HepG2 (cell line): ENCODE measurements at regions not wholly inside any gene's neighbourhood (a gene's known extent, or its start where the extent isn't known, plus 50 kb on each side); places are given as distances from the start of the nearest gene placed in this dataset.

Source experiments
- HHEX ChIP-seq: IDR thresholded peaks from 2 replicates; pipeline ENCODE4 v1.6.1; 2016; ENCODE audit warnings: control low read depth
- HNF4A ChIP-seq: sonication (generic); formaldehyde crosslinking; IDR thresholded peaks from 2 replicates; pipeline ENCODE4 v1.4.0; 2020; ENCODE audit warnings: missing genetic modification reagents
- ISL2 ChIP-seq: sonication (generic); formaldehyde crosslinking; IDR thresholded peaks from 2 replicates; pipeline ENCODE4 v1.5.0; 2020; ENCODE audit warnings: missing genetic modification reagents
- KMT2A ChIP-seq: sonication (generic); formaldehyde crosslinking; IDR thresholded peaks from 2 replicates; pipeline ENCODE4 v1.4.0; 2020; ENCODE audit warnings: missing genetic modification reagents
- MZF1 ChIP-seq: sonication (generic); formaldehyde crosslinking; IDR thresholded peaks from 2 replicates; pipeline ENCODE4 v1.8.1; 2023; ENCODE audit warnings: mild to moderate bottlenecking, missing genetic modification reagents, borderline replicate concordance
- NR2F2 ChIP-seq: IDR thresholded peaks from 2 replicates; pipeline ENCODE4 v1.6.1; 2012; ENCODE audit warnings: low read depth, inconsistent platforms, borderline replicate concordance
- SNAPC2 ChIP-seq: sonication (generic); formaldehyde crosslinking; IDR thresholded peaks from 2 replicates; pipeline ENCODE4 v1.8.1; 2022; ENCODE audit warnings: mild to moderate bottlenecking, missing genetic modification reagents
- SNRNP70 ChIP-seq: fragments of 200-400 bp; formaldehyde crosslinking; IDR thresholded peaks from 2 replicates; pipeline ENCODE4 v1.6.1; 2017; ENCODE audit warnings: mild to moderate bottlenecking, low read depth, low read length, moderate library complexity
- SP4 ChIP-seq: sonication (generic); formaldehyde crosslinking; IDR thresholded peaks from 2 replicates; pipeline ENCODE4 v1.8.1; 2023; ENCODE audit warnings: mild to moderate bottlenecking, missing genetic modification reagents
- SRSF4 ChIP-seq: fragments of 200-400 bp; formaldehyde crosslinking; IDR thresholded peaks from one replicate; pipeline ENCODE4 v1.6.1; 2018; ENCODE audit warnings: mild to moderate bottlenecking, low read depth, low read length, moderate library complexity; ENCODE audit not compliant: poor library complexity, severe bottlenecking
- SUZ12 ChIP-seq: fragments of 150-350 bp; IDR thresholded peaks from 2 replicates; pipeline ENCODE4 v1.6.1; 2014; ENCODE audit warnings: low read depth, low read length
- TAF15 ChIP-seq: fragments of 200-400 bp; formaldehyde crosslinking; IDR thresholded peaks from one replicate; pipeline ENCODE4 v1.6.1; 2018; ENCODE audit warnings: mild to moderate bottlenecking, low read depth, low read length; ENCODE audit not compliant: poor library complexity, severe bottlenecking
- TEAD3 ChIP-seq: optimal IDR thresholded peaks from 2 replicates; pipeline ENCODE3; 2016; ENCODE audit warnings: borderline replicate concordance
- XRCC5 ChIP-seq: fragments of 200-400 bp; formaldehyde crosslinking; optimal IDR thresholded peaks from 2 replicates; pipeline ENCODE3; 2017; ENCODE audit warnings: mild to moderate bottlenecking, low read length
- YY1 ChIP-seq: IDR thresholded peaks from 2 replicates; pipeline ENCODE4 v1.6.1; 2011; ENCODE audit warnings: low read length, low read depth, moderate library complexity, mild to moderate bottlenecking; ENCODE audit not compliant: insufficient read depth, insufficient replicate concordance
- ZBTB3 ChIP-seq: sonication (generic); formaldehyde crosslinking; IDR thresholded peaks from 2 replicates; pipeline ENCODE4 v1.4.0; 2020; ENCODE audit warnings: low read depth, mild to moderate bottlenecking, moderate library complexity, missing genetic modification reagents, borderline replicate concordance
- ZBTB8A ChIP-seq: sonication (generic); formaldehyde crosslinking; IDR thresholded peaks from 2 replicates; pipeline ENCODE4 v1.4.0; 2020; ENCODE audit warnings: mild to moderate bottlenecking, low read depth, missing genetic modification reagents, borderline replicate concordance
- ZC3H13 ChIP-seq: sonication (generic); formaldehyde crosslinking; IDR thresholded peaks from 2 replicates; pipeline ENCODE4 v1.8.1; 2023; ENCODE audit warnings: mild to moderate bottlenecking, missing genetic modification reagents, moderate library complexity
- ZFAT ChIP-seq: sonication (generic); formaldehyde crosslinking; conservative IDR thresholded peaks from 2 replicates; pipeline ENCODE4 v1.8.1; 2023; ENCODE audit warnings: missing genetic modification reagents, inconsistent platforms
- ZFP36L2 ChIP-seq: sonication (generic); formaldehyde crosslinking; IDR thresholded peaks from 2 replicates; pipeline ENCODE4 v1.4.0; 2020; ENCODE audit warnings: missing genetic modification reagents
- ZFY ChIP-seq: sonication (generic); formaldehyde crosslinking; IDR thresholded peaks from 2 replicates; pipeline ENCODE4 v1.4.0; 2020; ENCODE audit warnings: missing genetic modification reagents
- ZKSCAN5 ChIP-seq: sonication (generic); formaldehyde crosslinking; IDR thresholded peaks from 2 replicates; pipeline ENCODE4 v1.5.1; 2020; ENCODE audit warnings: mild to moderate bottlenecking, missing genetic modification reagents
- ZMYM4 ChIP-seq: sonication (generic); formaldehyde crosslinking; IDR thresholded peaks from 2 replicates; pipeline ENCODE4 v1.8.1; 2023; ENCODE audit warnings: mild to moderate bottlenecking, missing genetic modification reagents
- ZNF136 ChIP-seq: sonication (generic); formaldehyde crosslinking; IDR thresholded peaks from 2 replicates; pipeline ENCODE4 v1.8.1; 2022; ENCODE audit warnings: low read depth, mild to moderate bottlenecking, moderate library complexity, missing genetic modification reagents
- ZNF230 ChIP-seq: sonication (generic); formaldehyde crosslinking; IDR thresholded peaks from 2 replicates; pipeline ENCODE4 v1.4.0; 2020; ENCODE audit warnings: mild to moderate bottlenecking, missing genetic modification reagents
- ZNF292 ChIP-seq: sonication (generic); formaldehyde crosslinking; IDR thresholded peaks from 2 replicates; pipeline ENCODE4 v1.8.1; 2022; ENCODE audit warnings: mild to moderate bottlenecking, low read depth, missing genetic modification reagents, borderline replicate concordance
- ZNF333 ChIP-seq: sonication (generic); formaldehyde crosslinking; IDR thresholded peaks from 2 replicates; pipeline ENCODE4 v1.4.0; 2020; ENCODE audit warnings: mild to moderate bottlenecking, missing genetic modification reagents, borderline replicate concordance
- ZNF337 ChIP-seq: sonication (generic); formaldehyde crosslinking; IDR thresholded peaks from 2 replicates; pipeline ENCODE4 v1.5.1; 2020; ENCODE audit warnings: missing genetic modification reagents, low read depth, mild to moderate bottlenecking, borderline replicate concordance
- ZNF562 ChIP-seq: sonication (generic); formaldehyde crosslinking; IDR thresholded peaks from 2 replicates; pipeline ENCODE4 v1.8.0; 2022; ENCODE audit warnings: missing genetic modification reagents, borderline replicate concordance
- ZSCAN25 ChIP-seq: sonication (generic); formaldehyde crosslinking; IDR thresholded peaks from 2 replicates; pipeline ENCODE4 v1.8.0; 2022; ENCODE audit warnings: mild to moderate bottlenecking, missing genetic modification reagents
- TF ChIP-seq, protein P1 (sequence below): sonication (generic); formaldehyde crosslinking; IDR thresholded peaks from 2 replicates; pipeline ENCODE4 v1.8.0; 2022; ENCODE audit warnings: missing genetic modification reagents, mild to moderate bottlenecking, borderline replicate concordance
- TF ChIP-seq, protein P2 (sequence below): IDR thresholded peaks from 2 replicates; pipeline ENCODE4 v1.6.1; 2018; ENCODE audit warnings: missing genetic modification reagents

DNA sequence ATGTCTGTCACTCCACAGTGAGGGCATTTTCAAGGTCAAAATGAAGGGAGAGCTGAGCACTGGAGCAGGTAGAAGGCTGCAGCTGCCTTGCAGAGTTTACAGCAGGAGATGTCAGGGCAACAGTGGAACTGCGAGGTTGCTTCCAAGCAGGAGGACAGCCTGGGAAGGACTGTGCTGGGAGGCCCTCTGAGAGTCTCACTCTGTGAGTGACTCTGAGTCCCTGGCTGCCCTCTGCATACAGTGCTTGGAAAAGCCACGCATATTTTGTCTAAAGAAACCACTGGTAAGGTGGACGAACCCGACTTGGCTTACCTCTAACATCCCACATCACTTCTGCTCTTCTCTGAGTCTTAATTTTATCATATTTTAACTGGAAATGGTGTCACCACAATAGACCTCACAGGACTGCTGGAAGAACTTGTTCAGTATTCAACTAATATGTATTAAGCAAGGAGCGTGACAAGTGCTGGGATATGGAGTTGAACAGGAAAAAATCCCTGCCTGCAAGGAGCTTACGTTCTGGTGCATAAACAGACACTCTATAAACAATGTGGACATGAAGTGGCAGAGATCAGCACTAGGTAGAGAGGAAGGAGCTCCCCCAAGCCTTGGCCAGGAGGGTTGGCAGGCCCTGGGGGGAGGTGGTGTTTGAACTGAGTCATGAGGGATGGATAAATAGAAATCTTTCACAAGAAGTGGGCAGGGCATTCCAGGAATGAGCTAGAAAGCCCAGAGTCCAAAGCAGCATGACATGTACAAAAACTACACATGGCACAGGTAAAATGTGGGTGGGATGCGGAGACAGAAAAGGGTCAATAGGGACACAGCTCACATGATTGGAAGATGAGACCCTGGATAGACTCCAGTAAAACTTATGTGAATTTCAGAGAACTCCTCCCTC is 64.0 kb upstream of the FOXE1 start (continued):
- TF ChIP-seq ISL2 (CRISPR knock-in tag) = no peak
- no peak for TF ChIP-seq ZMYM4
- TF ChIP-seq, protein P1, sequence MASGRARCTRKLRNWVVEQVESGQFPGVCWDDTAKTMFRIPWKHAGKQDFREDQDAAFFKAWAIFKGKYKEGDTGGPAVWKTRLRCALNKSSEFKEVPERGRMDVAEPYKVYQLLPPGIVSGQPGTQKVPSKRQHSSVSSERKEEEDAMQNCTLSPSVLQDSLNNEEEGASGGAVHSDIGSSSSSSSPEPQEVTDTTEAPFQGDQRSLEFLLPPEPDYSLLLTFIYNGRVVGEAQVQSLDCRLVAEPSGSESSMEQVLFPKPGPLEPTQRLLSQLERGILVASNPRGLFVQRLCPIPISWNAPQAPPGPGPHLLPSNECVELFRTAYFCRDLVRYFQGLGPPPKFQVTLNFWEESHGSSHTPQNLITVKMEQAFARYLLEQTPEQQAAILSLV = no peak
- no peak for TF ChIP-seq HHEX (CRISPR knock-in tag)
- TF ChIP-seq ZBTB3 (CRISPR knock-in tag) = no peak
- TF ChIP-seq ZFY (CRISPR knock-in tag) = no peak
- TF ChIP-seq SUZ12 = no peak
- TF ChIP-seq HNF4A (CRISPR knock-in tag) = peak; percentile 78
- TF ChIP-seq ZFAT (CRISPR knock-in tag) = no peak
- TF ChIP-seq ZNF337 = no peak
- TF ChIP-seq ZNF562 (CRISPR knock-in tag) = no peak
- TF ChIP-seq, protein P2, sequence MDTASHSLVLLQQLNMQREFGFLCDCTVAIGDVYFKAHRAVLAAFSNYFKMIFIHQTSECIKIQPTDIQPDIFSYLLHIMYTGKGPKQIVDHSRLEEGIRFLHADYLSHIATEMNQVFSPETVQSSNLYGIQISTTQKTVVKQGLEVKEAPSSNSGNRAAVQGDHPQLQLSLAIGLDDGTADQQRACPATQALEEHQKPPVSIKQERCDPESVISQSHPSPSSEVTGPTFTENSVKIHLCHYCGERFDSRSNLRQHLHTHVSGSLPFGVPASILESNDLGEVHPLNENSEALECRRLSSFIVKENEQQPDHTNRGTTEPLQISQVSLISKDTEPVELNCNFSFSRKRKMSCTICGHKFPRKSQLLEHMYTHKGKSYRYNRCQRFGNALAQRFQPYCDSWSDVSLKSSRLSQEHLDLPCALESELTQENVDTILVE = no peak
- no peak for TF ChIP-seq NR2F2
- TF ChIP-seq ZNF136 (CRISPR knock-in tag) = no peak
- TF ChIP-seq KMT2A (CRISPR knock-in tag) = no peak
- TF ChIP-seq ZNF230 (CRISPR knock-in tag) = no peak
- no peak for TF ChIP-seq ZFP36L2 (CRISPR knock-in tag)
- no peak for TF ChIP-seq SRSF4
- no peak for TF ChIP-seq SP4 (CRISPR knock-in tag)
- TF ChIP-seq TAF15 = no peak
- TF ChIP-seq YY1 = no peak
- no peak for TF ChIP-seq ZSCAN25 (CRISPR knock-in tag)
- no peak for TF ChIP-seq XRCC5
- TF ChIP-seq ZNF333 = no peak
- no peak for TF ChIP-seq ZNF292 (CRISPR knock-in tag)
- TF ChIP-seq ZKSCAN5 (CRISPR knock-in tag) = no peak
- TF ChIP-seq ZBTB8A (CRISPR knock-in tag) = no peak
- no peak for TF ChIP-seq MZF1 (CRISPR knock-in tag)
- TF ChIP-seq SNRNP70 = no peak
- TF ChIP-seq ZC3H13 = no peak
- no peak for TF ChIP-seq SNAPC2 (CRISPR knock-in tag)
- peak; percentile 89 for TF ChIP-seq TEAD3 (CRISPR knock-in tag)
